Natural killer cell (primary cell): ENCODE measurements at regions not wholly inside any gene's neighbourhood (a gene's known extent, or its start where the extent isn't known, plus 50 kb on each side); places are given as distances from the start of the nearest gene placed in this dataset.

ENCODE experiments used
- ATAC-seq, 3 donors: fragments of 150-1000 bp in 2 of 3; fragments of 200-7000 bp in 1 of 3; cut with Tn5 transposase; 1 replicate in 1 of 3; 2 replicates in 2 of 3; pipeline ENCODE4 v1.10.0; 2021; ENCODE audit warnings: mild to moderate bottlenecking in 2 of 3, moderate library complexity in 2 of 3
- DNase-seq, 2 donors: peaks; one replicate each; pipeline versions ENCODE4 v3.0.0 to v3.0.0-alpha.2; 2013 to 2021; ENCODE audit warnings: mixed read lengths in 1 of 2
- H3K27ac ChIP-seq: one replicate; pipeline ENCODE4 v1.5.1; 2013; ENCODE audit warnings: mild to moderate bottlenecking, low read length
- H3K27me3 ChIP-seq: one replicate; pipeline ENCODE4 v1.6.1; 2013; ENCODE audit warnings: low read length; ENCODE audit not compliant: control insufficient read depth, insufficient read depth
- H3K36me3 ChIP-seq: one replicate; pipeline ENCODE4 v1.6.1; 2013; ENCODE audit warnings: low read length; ENCODE audit not compliant: control insufficient read depth, insufficient read depth
- H3K4me1 ChIP-seq: one replicate; pipeline ENCODE4 v1.6.1; 2013; ENCODE audit warnings: low read length; ENCODE audit not compliant: control insufficient read depth, insufficient read depth
- H3K4me3 ChIP-seq: one replicate; pipeline ENCODE4 v1.5.1; 2013; ENCODE audit warnings: low read length
- H3K9me3 ChIP-seq: one replicate; pipeline ENCODE4 v1.6.1; 2013; ENCODE audit warnings: low read length; ENCODE audit not compliant: control insufficient read depth, insufficient read depth
- H3K27ac Mint-ChIP-seq, 2 donors: one replicate each; pipeline ENCODE4 v1.8.0; 2022; ENCODE audit warnings: mild to moderate bottlenecking in 2 of 2, mixed read lengths in 2 of 2, moderate library complexity in 1 of 2
- H3K27me3 Mint-ChIP-seq, 2 donors: one replicate each; pipeline ENCODE4 v1.8.0; 2022; ENCODE audit warnings: low read depth in 2 of 2, mixed read lengths in 2 of 2
- H3K36me3 Mint-ChIP-seq: one replicate; pipeline ENCODE4 v1.8.0; 2022; ENCODE audit warnings: mixed read lengths
- H3K4me1 Mint-ChIP-seq, 2 donors: one replicate each; pipeline ENCODE4 v1.8.0; 2022; ENCODE audit warnings: mixed read lengths in 2 of 2
- H3K4me3 Mint-ChIP-seq: one replicate; pipeline ENCODE4 v1.8.0; 2022; ENCODE audit warnings: mild to moderate bottlenecking, moderate library complexity, mixed read lengths
- H3K9me3 Mint-ChIP-seq, 2 donors: one replicate each; pipeline ENCODE4 v1.8.0; 2022; ENCODE audit warnings: mixed read lengths in 2 of 2
- CTCF ChIP-seq: fragments of 200-600 bp; IDR thresholded peaks from one replicate; pipeline ENCODE4 v1.8.0; 2022; ENCODE audit warnings: antibody characterized with exemption
- WGBS: methylation state at CpG from one replicate; pipeline ENCODE4 v1.1.7; 2013; ENCODE audit warnings: missing lambda C conversion rate; ENCODE audit not compliant: insufficient coverage; 5-methylcytosine and 5-hydroxymethylcytosine counted together
- intact Hi-C: fragments of 100-400 bp; cut with micrococcal nuclease; formaldehyde crosslinking; loops from one replicate; pipeline ENCODE4 v1.14.2; 2022

GRCh38 chr4:104740161-104740560 is 245.5 kb upstream of the CXXC4 start:
- Histone ChIP-seq H3K36me3 (no peaks in the 10 kb centered on the region), H3K4me1 (no peaks in the 10 kb centered on the region), H3K27ac (no peak overlapping the region), H3K4me3 (no peak overlapping the region), H3K27me3 (no peaks in the 10 kb centered on the region), H3K9me3 (no peaks in the 10 kb centered on the region)
- Mint-ChIP-seq H3K27me3 (peaks cover 0 to 7% of the 10 kb centered on the region in 2 donors), H3K9me3 (no peaks in the 10 kb centered on the region), H3K27ac (no peak overlapping the region), H3K4me3 (no peak overlapping the region), H3K4me1 (no peaks in the 10 kb centered on the region), H3K36me3 (no peaks in the 10 kb centered on the region)
- no peak for DNase-seq
- no peak for TF ChIP-seq CTCF
- 85% methylated on average over 2 of the region's 3 CpGs for WGBS
- ATAC-seq = no peak
- intact Hi-C loops = no loop called here

- ATAC-seq (no peak), DNase-seq (no peak)
- Histone ChIP-seq H3K27ac (no peak overlapping the region), H3K27me3 (no peaks in the 10 kb centered on the region), H3K4me1 (no peaks in the 10 kb centered on the region), H3K4me3 (no peak overlapping the region), H3K36me3 (no peaks in the 10 kb centered on the region), H3K9me3 (no peaks in the 10 kb centered on the region)
- intact Hi-C loops = no loop called here
- H3K27ac Mint-ChIP-seq = no peak overlapping the region
- no peaks in the 10 kb centered on the region for H3K27me3 Mint-ChIP-seq
- no peaks in the 10 kb centered on the region for H3K9me3 Mint-ChIP-seq
- no peak for TF ChIP-seq CTCF
- H3K4me3 Mint-ChIP-seq = no peak overlapping the region
- no peaks in the 10 kb centered on the region for H3K4me1 Mint-ChIP-seq
- 85% methylated on average over 6 of the region's 6 CpGs for WGBS
- H3K36me3 Mint-ChIP-seq = no peaks in the 10 kb centered on the region
Measured at GRCh38 chr4:104743215-104743653, 248.5 kb upstream of the CXXC4 start.

- intact Hi-C loops = no loop called here
- H3K27me3 ChIP-seq = no peaks in the 10 kb centered on the region
- no peak for TF ChIP-seq CTCF
- no peak overlapping the region for H3K4me3 ChIP-seq
- WGBS = 100% methylated on average over 1 of the region's 1 CpG
- no peaks in the 10 kb centered on the region for H3K36me3 ChIP-seq
- ATAC-seq (no peak), DNase-seq (no peak)
- no peaks in the 10 kb centered on the region for H3K9me3 ChIP-seq
- Mint-ChIP-seq H3K27ac (no peak overlapping the region), H3K4me3 (no peak overlapping the region), H3K27me3 (no peaks in the 10 kb centered on the region), H3K36me3 (no peaks in the 10 kb centered on the region), H3K9me3 (no peaks in the 10 kb centered on the region), H3K4me1 (peaks cover 3% of the 10 kb centered on the region in 2 donors)
- no peak overlapping the region for H3K27ac ChIP-seq
- H3K4me1 ChIP-seq = no peaks in the 10 kb centered on the region
Measured at GRCh38 chr4:104747635-104748034, 252.9 kb upstream of the CXXC4 start.

- H3K9me3 ChIP-seq = no peaks in the 10 kb centered on the region
- H3K27ac ChIP-seq = no peak overlapping the region
- H3K4me3 ChIP-seq = no peak overlapping the region
- H3K9me3 Mint-ChIP-seq = no peaks in the 10 kb centered on the region
- H3K27ac Mint-ChIP-seq = no peak overlapping the region
- ATAC-seq (no peak), DNase-seq (no peak)
- H3K36me3 ChIP-seq = no peaks in the 10 kb centered on the region
- no peaks in the 10 kb centered on the region for H3K4me1 ChIP-seq
- H3K4me3 Mint-ChIP-seq = no peak overlapping the region
- WGBS = 34% methylated on average over 3 of the region's 3 CpGs
- H3K27me3 ChIP-seq = no peaks in the 10 kb centered on the region
- no peak for TF ChIP-seq CTCF
- H3K4me1 Mint-ChIP-seq = peaks cover 10% of the 10 kb centered on the region in 2 donors
- intact Hi-C loops = no loop called here
- H3K36me3 Mint-ChIP-seq = no peaks in the 10 kb centered on the region
- H3K27me3 Mint-ChIP-seq = no peaks in the 10 kb centered on the region
Measured at GRCh38 chr4:104749062-104749461, 254.4 kb upstream of the CXXC4 start.
